ENCODE measurements at regions not wholly inside any gene's neighbourhood (a gene's known extent, or its start where the extent isn't known, plus 50 kb on each side); places are given as distances from the start of the nearest gene placed in this dataset.

DNA sequence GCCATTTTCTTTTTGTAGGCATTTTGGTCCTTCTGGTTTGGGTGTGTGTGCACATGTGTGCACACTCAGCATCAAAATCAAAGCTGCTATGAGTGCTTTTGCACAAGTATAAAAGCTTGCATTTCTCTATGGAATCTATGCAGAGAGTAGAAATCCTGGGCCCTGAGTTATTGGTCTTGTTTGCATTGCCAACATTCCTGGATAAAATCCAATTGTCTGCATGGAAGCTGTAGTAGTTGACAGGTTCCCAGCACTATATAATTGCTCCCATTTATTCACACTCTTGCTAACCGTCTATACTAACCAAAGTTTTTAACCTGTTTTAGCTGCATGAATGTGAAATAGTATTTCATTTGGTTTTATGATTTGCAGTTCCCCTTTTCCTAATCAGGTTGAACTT, 277.0 kb downstream of the FOXA2 start:
- DNase-seq: no peak

DNA sequence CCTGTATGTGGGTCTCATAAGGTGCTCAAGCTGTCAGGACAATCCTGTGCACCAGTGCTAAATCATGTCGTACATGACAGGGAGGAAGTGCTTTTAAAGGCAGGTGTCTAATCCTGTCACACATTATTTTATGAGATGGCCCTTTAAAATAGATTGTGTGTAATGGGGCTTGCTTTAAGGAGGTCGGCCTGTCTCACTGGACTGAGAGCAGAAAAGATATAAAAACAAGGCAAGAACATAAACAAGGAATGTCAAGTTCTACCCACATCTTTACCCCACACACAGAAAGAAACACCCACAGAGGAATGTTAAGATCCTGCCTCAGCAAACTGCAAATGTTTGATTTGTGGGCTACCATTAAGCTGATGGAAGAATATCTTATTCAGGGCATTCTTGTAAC, 279.0 kb downstream of the FOXA2 start:
- no peak for DNase-seq

DNA sequence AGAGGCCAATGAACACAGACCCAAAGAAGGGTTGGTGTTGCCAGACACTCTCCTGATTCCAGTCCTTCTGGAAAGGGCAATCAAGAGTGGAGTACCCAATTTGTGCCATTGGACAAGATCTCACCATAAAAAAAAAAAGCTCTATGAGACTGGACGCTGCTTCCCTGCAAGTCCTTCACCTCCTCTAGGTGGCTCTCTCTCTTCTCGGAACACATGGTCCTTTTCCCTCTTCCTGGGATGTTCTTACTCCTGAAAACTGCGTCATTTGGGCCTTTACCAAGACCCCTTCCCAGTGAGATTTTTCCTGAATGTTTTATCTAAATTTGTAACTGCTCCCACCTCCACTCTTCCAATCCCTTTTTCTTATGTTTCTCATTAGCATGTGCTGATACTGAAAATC, 280.8 kb downstream of the FOXA2 start:
- DNase-seq: peak; percentile 24

DNA sequence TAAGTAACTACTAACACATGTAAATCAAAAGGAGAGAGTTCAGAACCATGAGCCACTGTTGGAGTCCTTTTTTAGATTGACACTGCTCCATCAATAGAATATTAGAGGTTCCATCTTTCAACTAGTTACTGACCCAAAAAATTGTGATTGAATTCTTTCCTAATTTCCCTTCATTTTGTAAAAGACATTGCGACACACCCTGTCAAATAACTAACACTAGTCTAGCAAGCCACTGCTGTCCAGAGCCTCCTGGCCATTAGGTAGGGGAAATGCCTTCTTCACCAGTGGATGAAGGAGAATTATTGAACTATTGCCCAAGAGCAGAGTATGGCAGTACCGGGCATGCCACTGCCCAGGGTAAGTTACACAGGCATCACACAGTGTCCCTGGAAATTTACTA, 282.3 kb downstream of the FOXA2 start:
- DNase-seq: no peak

DNA sequence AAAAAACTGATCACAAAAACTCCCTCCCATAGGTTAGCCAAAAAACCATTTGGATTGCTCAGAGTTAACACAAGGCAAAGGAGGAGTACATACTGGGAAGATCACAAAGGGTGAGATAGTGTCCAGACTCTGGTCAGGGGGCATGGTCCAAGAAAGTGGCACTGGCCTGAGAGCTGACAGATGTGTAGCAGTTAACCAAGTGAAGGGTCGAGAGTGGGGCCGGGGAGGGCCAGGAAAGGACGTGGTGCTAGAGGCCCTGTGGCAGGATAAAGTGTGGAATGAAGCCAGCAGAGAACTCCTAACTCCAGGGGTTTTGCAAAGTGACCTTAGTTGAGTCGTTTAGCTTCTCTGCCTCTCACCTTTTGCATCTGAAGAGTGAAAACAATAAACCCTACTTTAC, 290.5 kb downstream of the FOXA2 start:
- no peak for DNase-seq

DNA sequence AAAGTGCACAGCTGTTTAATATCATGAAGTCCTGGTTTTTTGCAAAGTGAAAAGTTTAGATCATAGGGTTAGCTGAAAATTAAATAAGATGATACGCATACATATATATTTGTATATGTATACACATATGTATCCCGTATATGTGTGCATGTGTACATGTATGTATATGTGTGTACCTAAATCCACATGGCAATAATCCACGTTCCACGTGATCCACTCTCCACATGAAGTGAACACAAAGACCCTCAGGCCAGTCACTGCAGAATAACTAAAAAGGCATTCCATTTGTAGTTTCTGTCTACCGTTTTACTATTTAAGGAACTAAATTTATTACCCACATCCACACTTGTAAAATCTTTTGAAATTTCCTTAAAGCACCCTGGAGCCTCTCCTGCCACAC, 294.9 kb downstream of the FOXA2 start:
- no peak for DNase-seq

DNA sequence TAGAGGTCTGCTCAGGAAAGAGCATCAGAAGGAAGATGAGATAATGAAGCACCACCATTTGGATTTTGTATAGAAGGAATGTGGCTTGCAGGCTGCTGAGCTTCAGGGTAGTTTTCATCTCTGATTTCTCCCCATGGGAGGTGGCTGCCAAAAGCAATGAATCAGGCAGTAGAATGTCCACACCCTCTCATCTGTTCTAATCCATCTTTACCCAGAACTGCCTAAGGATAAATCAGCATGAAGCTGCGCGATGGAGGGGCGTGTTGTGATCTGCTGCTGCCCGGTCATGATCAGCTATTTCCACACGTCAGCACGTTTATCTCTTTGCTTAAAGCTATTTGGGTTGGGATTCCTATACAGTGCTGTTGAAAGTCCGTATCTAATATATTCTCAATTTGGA, 295.4 kb downstream of the FOXA2 start:
- no peak for DNase-seq

DNA sequence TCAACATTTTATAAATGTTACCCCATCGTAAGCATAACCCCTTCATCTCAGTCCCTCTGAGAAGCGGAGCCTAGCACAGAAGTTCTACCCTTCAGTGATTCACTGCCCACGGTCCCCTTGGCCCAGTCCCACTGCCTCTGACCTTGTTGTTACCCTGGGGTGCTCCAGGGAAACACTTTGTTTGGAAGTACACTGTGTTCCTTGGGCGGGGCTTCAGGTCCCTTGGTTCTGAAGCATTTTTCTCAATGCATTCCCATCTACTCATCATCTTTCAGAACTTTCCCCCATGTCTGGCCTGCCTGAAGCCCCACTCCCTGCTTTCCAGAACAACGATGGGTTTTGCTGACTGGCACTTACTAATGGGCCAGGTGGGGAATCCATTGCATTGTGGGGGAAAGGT, 296.2 kb downstream of the FOXA2 start:
- no peak for DNase-seq

DNA sequence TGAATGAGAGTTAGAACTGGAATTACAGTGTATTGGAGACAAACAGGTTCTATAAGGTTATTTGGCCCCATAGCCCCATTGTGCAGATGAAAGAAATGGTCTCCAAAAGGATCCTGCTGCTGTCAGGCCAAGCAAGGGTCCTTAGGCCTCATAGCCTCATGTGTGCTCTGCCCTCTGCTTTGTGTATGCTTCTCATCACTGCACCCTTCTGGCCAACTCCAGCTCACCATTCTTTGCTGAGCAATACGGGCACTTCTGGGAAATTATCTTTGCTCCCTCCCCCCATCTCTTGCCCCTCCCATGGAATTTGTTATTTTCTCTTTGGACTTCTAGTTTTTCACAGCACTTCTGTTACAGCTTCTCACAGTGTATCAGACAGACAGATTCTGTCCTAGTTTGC, 298.8 kb downstream of the FOXA2 start:
- no peak for DNase-seq

DNA sequence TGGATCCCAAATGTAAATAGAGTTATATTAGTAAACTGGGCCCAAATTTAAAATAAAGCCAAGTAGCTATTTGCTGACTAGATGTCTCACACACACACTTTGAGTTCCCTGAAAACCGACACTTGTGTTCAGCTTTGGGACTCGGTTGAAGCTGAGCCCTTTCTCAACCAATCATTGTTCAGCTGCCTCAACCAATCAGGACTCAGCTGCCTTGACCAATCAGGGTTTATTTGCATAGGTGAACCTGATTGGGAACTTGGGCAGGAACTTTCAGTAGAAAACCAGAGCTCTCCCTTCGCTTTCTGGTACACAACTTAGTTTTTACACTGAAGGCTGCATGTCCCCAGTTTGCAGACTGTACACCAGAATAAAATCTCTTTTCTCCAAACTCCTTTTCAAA, 301.7 kb downstream of the FOXA2 start:
- peak; percentile 8 for DNase-seq

DNA sequence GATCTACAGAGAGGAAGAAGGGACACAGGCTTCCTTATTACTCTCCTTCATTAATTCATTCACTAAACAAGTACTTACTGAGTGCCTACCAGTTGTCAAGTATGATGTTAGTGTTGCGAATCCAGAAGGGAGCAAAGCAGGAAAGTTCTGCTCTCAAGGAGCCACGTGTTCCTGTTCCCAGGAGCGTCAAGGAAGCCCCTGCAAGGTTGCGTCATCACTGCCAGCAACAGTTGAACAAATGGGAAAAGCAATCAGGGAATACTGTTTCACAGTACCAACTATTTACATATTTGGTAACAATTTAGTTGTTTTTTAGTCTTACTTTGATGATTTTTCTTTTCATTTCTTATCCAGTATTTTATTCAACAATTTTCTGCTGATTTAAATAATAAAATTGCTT, 310.0 kb downstream of the FOXA2 start:
- DNase-seq: no peak

DNA sequence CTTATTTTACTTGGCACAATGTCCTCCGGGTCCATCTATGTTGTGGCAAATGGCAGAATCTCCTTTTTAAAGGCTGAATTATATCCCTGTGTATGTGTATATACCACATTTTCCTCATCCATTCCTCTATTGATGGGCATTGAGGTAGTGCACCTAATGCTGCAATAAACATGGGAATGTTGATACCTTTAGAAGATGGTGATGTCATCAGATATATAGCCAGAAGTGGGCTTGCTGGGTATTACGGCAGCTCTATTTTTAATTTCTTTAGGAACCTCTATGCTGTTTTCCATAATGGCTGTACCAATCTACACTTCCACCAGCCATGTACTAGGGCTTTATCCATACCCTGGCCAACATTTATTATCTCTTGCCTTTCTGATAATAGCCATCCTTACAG, 315.7 kb downstream of the FOXA2 start:
- DNase-seq: no peak

DNA sequence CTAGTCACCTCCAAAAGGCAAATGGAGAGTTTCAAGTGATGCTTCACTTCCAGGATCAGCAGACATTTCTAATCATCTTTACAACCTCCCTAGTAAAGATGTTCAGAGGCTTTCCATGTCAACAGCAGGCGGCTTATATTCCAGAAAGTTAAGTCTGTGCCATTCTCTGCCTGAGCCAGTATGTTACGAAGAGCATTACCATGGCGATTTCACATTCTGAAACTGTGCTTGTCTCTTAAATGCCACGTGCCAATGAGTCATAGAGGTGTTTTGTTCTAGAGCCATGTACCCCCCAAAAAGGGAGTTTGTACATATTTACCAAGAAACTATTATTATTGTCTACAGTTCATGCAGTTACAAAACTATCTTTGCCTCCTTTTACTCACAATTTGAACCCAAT, 319.5 kb downstream of the FOXA2 start:
- DNase-seq: no peak

DNA sequence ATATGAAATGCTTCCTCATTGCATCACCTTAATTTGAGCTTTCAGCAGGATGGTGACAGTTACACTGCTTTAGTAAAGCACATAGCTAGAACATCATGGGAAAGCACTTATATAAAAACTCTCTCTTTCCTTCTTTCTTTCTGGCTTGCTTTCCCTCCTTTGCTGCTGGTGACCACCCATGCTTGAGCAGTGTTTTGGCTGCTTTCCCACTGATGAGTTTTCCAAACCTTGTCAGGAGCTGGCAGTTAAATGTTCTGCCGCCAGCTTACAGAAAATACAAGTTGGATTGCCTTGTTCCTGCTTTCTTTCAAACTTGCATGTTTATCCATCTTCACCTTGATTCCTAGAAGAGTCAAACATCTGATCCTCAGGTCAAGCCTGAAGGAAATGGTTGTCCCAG, 323.9 kb downstream of the FOXA2 start:
- DNase-seq: no peak

DNA sequence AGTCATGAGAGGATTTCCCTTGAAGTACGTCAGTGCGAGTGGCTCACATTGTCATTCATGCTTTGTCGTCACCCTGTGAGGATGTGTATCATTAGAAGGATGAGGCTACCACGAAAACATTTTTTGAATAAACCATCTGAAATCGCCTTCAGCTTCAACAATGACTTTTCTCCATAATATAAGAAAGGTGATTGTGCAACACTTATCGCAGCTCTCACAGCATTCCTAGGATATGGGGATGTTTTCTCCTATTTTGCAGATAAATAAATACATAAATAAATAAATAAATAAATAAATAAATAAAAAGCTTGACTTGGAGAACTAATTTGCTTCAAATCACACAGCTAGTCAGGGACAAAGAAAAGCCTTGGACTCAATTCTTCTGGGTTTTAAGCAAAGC, 326.5 kb downstream of the FOXA2 start:
- no peak for DNase-seq

DNA sequence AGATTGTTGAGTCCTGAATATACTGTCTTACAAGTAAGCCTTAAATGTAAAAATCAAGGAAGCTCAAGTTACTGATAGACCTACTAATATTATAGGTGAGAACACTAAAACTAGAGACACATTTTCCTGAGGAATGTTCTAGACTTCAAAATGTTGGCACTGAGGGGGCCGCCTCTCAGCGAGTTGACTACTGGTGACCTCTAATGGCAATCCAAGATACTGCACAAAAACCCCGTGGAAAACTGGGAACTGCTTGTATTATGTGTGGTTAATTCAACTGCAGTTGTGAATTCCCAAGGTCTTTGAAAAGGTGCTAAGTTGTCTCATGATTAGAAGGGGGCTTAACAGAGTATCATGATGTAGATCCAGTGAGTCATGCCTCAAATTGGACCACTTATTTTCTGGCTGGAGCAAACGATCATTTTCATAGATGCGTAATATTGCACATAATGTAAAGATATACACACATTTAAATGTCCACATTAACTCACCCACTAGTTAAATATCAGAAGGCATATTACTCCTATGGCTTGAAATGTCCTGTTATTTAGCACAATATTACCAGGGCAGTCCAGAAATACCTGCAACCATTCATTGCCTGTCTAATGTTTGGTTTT, 336.2 kb downstream of the FOXA2 start:
- DNase-seq: peak; percentile 49

DNA sequence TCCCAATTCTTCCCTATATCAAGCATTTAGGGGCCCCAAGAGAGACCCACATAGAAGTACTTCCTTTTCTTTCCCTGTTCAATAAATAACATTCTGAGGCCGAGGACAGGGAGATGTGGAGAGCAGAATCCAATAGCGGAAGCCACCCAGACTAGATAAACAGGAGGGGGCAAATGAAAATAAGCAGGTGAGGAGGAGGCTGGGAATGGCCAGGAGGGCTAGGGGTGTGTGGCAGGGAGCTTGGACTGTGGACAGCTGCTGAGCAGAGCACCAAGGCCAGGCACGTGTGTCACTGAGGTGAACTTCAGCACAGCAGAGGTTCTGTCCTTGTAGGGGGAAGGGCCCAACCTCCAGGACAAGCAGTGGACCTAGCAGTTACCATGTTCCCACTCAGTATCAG, 339.2 kb downstream of the FOXA2 start:
- DNase-seq: no peak

DNA sequence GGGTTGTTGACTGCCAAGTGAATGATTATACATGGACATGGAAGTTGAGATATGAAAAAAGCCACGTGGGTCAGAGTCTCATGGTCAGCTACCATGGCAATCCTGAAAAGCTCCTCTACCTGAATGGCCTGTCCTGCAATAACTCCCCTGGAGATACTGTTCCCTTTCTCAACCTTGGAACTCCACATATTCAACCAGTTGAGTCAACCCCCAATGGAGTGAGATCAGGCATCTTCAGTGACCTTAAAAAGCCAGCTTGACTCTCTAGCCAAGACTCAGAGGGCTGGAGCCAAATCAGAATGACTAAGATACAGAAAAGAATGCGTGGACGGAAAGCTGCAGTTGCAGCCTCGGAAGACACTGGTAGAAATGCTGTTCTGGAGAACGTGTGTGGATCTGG, 341.3 kb downstream of the FOXA2 start:
- no peak for DNase-seq

DNA sequence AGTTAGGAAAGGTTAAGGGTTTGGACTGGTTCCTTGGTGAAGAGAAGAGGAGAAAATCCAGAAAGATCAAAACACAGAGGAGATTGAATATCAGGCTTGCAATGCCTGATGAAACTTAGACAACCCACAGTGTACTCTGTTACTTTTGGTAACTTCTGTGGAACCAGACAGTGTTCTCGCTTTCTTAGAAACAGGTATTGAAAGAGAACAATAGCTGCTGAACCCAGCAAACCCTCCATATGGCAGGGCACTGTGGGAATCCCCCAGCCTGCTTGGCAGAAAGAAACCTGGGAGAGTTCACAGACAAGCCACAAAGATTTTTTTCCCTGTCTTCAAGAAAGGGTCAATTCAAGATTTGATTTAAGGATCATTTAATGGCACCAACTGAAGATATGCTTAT, 342.8 kb downstream of the FOXA2 start:
- DNase-seq: no peak

DNA sequence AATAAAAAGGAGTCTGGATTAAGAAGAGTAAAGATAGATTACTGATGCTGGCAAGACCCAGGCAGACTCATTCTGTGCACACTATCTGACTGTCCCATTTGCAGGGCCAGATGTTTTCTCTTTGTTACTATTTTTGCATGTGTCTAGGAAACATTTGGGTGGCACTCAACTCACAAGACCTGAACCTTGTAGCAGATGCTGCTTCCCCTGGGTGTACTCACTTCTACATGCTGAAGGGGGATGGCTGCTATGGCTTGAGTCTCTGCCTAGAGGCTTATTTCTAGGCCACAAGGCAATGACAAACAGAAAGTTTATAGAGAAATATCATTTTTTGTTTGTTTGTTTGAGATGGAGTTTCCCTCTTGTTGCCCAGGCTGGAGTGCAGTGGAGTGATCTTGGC, 351.4 kb downstream of the FOXA2 start:
- no peak for DNase-seq

DNA sequence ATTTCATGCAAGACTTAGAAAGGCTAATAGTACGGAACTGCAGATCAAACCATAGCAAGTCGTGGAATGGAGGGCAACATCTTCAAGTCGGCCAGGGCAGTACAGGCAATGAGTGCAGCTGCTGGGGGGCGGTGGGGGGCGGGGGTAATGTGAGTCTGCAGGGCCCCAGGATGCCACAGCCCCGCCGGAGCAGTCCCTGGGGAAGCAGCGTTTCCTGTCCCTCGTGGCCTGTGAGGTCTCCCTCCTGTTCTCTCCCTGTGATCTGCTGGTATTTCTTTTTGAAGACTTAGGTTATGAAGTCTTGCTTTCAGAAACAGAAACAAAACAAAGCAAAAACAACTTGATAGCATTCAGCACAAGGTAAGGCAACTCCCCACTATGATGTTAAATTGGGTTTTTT, 351.9 kb downstream of the FOXA2 start:
- DNase-seq: no peak

DNA sequence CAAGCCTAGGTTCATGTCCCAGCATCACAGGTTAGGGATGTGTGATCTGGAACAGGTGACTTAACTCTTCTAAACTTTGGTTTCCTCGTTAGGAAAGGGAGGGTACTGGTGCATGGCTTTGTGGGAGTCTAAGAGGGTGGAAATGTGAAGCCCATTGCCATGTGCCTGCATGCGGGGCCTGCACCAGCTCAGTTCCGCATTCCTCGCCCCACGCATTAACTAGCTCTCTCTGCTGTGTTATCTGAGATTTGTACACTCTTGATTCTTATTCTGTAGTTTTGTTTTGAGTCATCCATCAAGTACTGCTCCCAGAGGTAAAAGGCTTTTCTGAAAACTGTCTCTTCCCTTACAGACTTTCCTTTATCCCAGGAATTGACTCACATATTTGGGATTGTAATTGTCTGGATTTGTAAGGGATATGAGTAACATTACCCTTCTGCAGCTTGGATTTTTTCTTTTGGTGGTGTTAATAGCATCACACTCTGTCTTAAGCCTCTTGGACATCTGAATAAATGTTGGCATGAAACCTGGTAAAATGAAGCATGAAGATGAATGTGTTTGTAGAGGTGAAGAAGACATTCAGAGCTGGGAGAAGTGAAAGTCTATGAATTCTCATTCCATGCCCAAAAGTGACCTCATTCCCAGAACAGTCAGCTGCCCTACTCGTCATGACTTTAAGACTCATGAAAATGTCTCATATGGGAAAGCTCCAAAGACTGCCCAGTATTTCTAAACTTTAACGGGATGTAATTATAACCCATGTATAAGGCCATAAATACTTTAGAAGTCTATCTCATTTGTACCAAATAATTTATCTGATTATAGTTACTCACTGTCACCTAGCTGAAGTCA, 357.3 kb downstream of the FOXA2 start:
- DNase-seq: no peak

DNA sequence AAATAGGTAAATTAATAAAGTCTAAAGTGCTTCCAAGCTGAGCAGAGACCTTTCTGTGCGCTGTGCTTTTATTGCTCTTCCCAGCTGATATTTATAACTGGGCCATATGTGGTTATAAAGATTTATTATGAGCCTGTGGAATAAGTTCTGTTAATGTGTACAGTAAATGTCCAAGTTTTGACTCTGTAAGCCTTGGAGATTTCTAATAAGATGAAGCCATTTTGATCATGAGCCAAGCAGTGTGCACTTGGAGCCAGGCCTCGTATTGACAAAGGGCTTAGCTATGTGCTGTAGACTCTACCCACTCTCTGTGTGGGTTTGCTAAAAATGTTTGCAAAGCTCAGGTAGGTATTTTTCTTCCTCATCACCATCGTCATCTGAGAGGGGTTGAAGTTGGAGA, 361.1 kb downstream of the FOXA2 start:
- no peak for DNase-seq

DNA sequence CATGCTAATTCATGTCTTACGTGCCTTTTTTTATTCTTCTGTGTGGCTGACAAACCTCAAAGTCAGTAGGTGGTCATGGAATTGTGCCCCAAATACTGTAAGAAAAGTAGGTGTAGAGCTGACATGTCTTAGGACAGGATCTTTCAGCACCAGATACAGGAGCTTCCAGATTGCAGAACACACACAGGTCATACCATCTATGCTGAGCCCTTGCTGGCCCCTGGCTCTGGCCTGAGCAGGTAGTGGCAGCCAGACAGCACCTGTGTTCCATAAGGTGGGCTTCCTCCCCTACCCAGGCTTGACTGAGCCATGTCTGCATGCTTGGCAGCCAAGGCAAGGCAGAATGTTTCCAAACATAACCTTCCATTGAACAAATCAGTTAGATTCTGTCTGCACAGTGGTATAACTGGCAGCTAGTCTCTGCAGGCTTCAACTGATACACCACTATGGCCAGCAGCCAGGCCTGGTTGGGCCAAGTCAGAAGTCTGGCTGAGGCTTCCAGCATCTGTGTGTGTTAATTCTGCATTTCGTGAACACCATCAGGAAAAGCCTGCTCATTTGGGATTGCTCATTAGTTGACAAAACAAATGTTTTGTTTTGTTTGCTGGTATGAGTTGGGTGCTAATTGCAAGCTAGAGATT, 366.5 kb downstream of the FOXA2 start:
- DNase-seq: no peak

DNA sequence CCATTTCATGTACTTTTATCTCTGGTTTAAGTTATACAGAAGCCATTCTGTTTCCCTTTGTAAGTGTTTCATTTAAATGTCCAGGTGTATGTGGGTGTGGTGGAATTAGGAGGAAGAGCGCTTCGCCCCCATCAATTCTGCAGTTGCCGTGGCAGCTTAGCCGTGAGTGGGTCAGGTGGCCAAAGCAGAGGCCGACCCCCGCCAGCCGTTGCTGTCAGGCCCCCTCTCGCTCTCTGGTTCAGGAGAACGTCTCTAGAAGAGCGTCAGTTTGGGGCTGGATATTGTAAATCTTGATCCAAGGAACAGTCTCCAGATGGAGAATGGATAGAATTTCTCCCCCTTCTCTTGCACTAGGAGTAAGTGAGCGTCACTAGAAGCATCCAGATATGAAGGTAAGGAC, 367.4 kb downstream of the FOXA2 start:
- no peak for DNase-seq
